A549 (cell line): ENCODE measurements at regions not wholly inside any gene's neighbourhood (a gene's known extent, or its start where the extent isn't known, plus 50 kb on each side); places are given as distances from the start of the nearest gene placed in this dataset.

Experiments used
- ATAC-seq, 2 experiments: fragments of 200-7000 bp in 1 of 2; fragments of >200 bp in 1 of 2; cut with Nextera tagmentation in 1 of 2; cut with Tn5 transposase in 1 of 2; 3 replicates each; pipeline versions ENCODE4 v1.8.0 to v1.9.1; 2018 to 2020; ENCODE audit warnings: mild to moderate bottlenecking in 1 of 2, moderate library complexity in 1 of 2
- CTCF ChIA-PET: fragments of 300-600 bp; sonication (Branson Sonifier 250); formaldehyde crosslinking; extraction: SDS; loops from one replicate; lab custom pipeline; 2021; ENCODE audit warnings: antibody characterized with exemption, inconsistent platforms; lab: Yijun Ruan, JAX
- POLR2A ChIA-PET: fragments of 350-600 bp; formaldehyde crosslinking; extraction: SDS; loops from one replicate; lab custom pipeline; 2021; ENCODE audit warnings: antibody characterized with exemption, inconsistent platforms; lab: Yijun Ruan, JAX
- DNase-seq, 2 experiments: peaks; one replicate each; pipeline versions ENCODE4 v3.0.0 to v3.0.0-alpha.2; 2011 to 2016; ENCODE audit warnings: low read depth in 1 of 2, low spot score in 1 of 2
- FAIRE-seq: peaks from 2 replicates; lab custom pipeline; 2011; peaks lifted over from hg19 to GRCh38; lab: Jason Lieb, UNC
- H3K27ac ChIP-seq, 2 experiments: fragments of >200 bp; sonication (Bioruptor Twin); formaldehyde crosslinking; 3 replicates each; pipeline ENCODE4 v1.5.1; 2016 to 2017
- H3K4me1 ChIP-seq: fragments of >200 bp; sonication (Bioruptor Twin); formaldehyde crosslinking; 3 replicates; pipeline ENCODE4 v1.6.1; 2016
- H3K4me2 ChIP-seq: fragments of >200 bp; sonication (Bioruptor Twin); formaldehyde crosslinking; 3 replicates; pipeline ENCODE4 v1.6.1; 2016
- H3K4me3 ChIP-seq: fragments of >200 bp; sonication (Bioruptor Twin); formaldehyde crosslinking; 3 replicates; pipeline ENCODE4 v1.5.1; 2016
- H3K9me3 ChIP-seq: fragments of >200 bp; sonication (Bioruptor Twin); formaldehyde crosslinking; 3 replicates; pipeline ENCODE4 v1.6.1; 2016
- CBX2 ChIP-seq: fragments of 200-600 bp; sonication (generic); IDR thresholded peaks from 2 replicates; pipeline ENCODE4 v1.6.1; 2016; ENCODE audit warnings: low read depth, mild to moderate bottlenecking, borderline replicate concordance
- CBX8 ChIP-seq: fragments of 200-600 bp; sonication (generic); IDR thresholded peaks from 2 replicates; pipeline ENCODE4 v1.6.1; 2016
- EHMT2 ChIP-seq: fragments of 200-600 bp; sonication (generic); IDR thresholded peaks from 2 replicates; pipeline ENCODE4 v1.6.1; 2016; ENCODE audit warnings: antibody characterized with exemption, low read depth, mild to moderate bottlenecking, moderate library complexity
- ESRRA ChIP-seq: fragments of 150-350 bp; IDR thresholded peaks from 2 replicates; pipeline ENCODE4 v1.6.1; 2014; ENCODE audit warnings: mild to moderate bottlenecking, low read length, borderline replicate concordance
- HDAC2 ChIP-seq: fragments of 200-600 bp; sonication (generic); IDR thresholded peaks from 2 replicates; pipeline ENCODE4 v1.6.1; 2016
- HOXA7 ChIP-seq: fragments of 250-450 bp; sonication (Bioruptor Pico); IDR thresholded peaks from 2 replicates; pipeline ENCODE4 v1.5.0; 2020; ENCODE audit warnings: mild to moderate bottlenecking, moderate library complexity
- HOXB5 ChIP-seq: fragments of 250-450 bp; sonication (Bioruptor Pico); IDR thresholded peaks from 2 replicates; pipeline ENCODE4 v1.5.0; 2020; ENCODE audit warnings: mild to moderate bottlenecking, moderate library complexity
- JUN ChIP-seq, 2 experiments: fragments of >200 bp; sonication (Bioruptor Twin); formaldehyde crosslinking; IDR thresholded peaks; 2 replicates in 1 of 2; 3 replicates in 1 of 2; pipeline ENCODE4 v1.6.1; 2016 to 2017
- KDM1A ChIP-seq: fragments of 200-600 bp; sonication (generic); IDR thresholded peaks from 2 replicates; pipeline ENCODE4 v1.6.1; 2016; ENCODE audit warnings: low read depth, mild to moderate bottlenecking
- KDM5A ChIP-seq: fragments of 200-600 bp; sonication (generic); IDR thresholded peaks from 2 replicates; pipeline ENCODE4 v1.6.1; 2016; ENCODE audit warnings: antibody characterized with exemption, mild to moderate bottlenecking
- MAFK ChIP-seq: fragments of 450-650 bp; IDR thresholded peaks from 2 replicates; pipeline ENCODE4 v1.6.1; 2014; ENCODE audit not compliant: partially characterized antibody
- NFE2L2 ChIP-seq: fragments of 150-350 bp; conservative IDR thresholded peaks from 2 replicates; pipeline ENCODE4 v1.6.1; 2014; ENCODE audit warnings: low read length
- PHF8 ChIP-seq: fragments of 200-600 bp; sonication (generic); IDR thresholded peaks from 2 replicates; pipeline ENCODE4 v1.6.1; 2016; ENCODE audit warnings: low read depth, mild to moderate bottlenecking, antibody characterized with exemption, moderate library complexity, borderline replicate concordance
- POLR2AphosphoS2 ChIP-seq: conservative IDR thresholded peaks from 2 replicates; pipeline ENCODE4 v1.6.1; 2012; ENCODE audit warnings: low read length, improper control_type of control experiment, inconsistent platforms
- RARB ChIP-seq: fragments of 250-450 bp; sonication (Bioruptor Pico); IDR thresholded peaks from 2 replicates; pipeline ENCODE4 v1.8.0; 2021; ENCODE audit warnings: mild to moderate bottlenecking, moderate library complexity
- RNF2 ChIP-seq: fragments of 200-600 bp; sonication (generic); IDR thresholded peaks from 2 replicates; pipeline ENCODE4 v1.6.1; 2016; ENCODE audit warnings: low read depth, mild to moderate bottlenecking, antibody characterized with exemption, moderate library complexity, borderline replicate concordance
- TP53 ChIP-seq: fragments of 250-450 bp; sonication (Bioruptor Pico); IDR thresholded peaks from 2 replicates; pipeline ENCODE4 v1.5.0; 2021; ENCODE audit warnings: mild to moderate bottlenecking, moderate library complexity
- ZFP36 ChIP-seq: fragments of 450-650 bp; IDR thresholded peaks from 2 replicates; pipeline ENCODE4 v1.6.1; 2014; ENCODE audit warnings: borderline replicate concordance; ENCODE audit not compliant: partially characterized antibody
- WGBS: methylation state at CpG from one replicate; pipeline ENCODE4 v1.1.6; 2017; ENCODE audit errors: missing lambda C conversion rate; 5-methylcytosine and 5-hydroxymethylcytosine counted together
- TF ChIP-seq, protein P1 (sequence below): fragments of >200 bp; sonication (Bioruptor Twin); formaldehyde crosslinking; IDR thresholded peaks from 2 replicates; pipeline ENCODE4 v1.6.1; 2016
- TF ChIP-seq, protein P2 (sequence below): IDR thresholded peaks from 2 replicates; pipeline ENCODE4 v1.6.1; 2012
- TF ChIP-seq, protein P3 (sequence below): fragments of >200 bp; sonication (Bioruptor Twin); formaldehyde crosslinking; IDR thresholded peaks from 3 replicates; pipeline ENCODE4 v1.5.1; 2016

DNA sequence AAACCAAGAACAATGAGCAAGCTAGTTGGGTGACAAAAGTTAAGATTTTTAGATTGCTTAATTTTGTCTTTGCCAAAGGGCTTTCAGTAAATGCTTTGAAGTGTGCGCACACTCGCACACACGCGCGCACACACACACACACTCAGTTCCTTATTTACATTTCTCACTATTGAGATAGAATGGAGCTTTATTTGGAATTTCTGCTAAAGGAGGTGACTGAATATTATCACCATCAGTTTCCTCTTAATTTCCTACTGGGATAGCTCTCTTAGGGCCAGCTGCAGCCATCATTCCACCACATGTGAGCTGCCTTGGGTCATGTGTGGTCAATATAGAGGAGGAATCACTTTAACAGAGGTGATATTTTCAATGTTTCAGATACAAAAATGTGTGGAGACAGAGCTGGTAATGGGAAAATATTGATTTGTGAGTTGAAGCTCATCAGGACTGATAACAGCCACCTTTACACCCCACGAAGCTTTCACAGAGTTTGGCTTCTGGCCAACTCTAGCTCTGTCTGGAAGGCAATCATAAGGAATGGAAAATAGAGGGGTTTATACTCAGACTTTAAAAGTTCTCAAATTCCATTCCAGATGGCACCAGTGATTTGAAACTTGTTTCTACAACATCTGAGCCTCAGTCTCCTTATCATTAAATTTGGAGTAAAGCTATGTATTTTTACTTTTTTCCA, 99.9 kb downstream of the MACIR start:
- FAIRE-seq (no peak), DNase-seq (no peak), ATAC-seq (no peak)
- Histone ChIP-seq H3K4me3 (no peak overlapping the region), H3K9me3 (no peaks in the 10 kb centered on the region), H3K27ac (no peak overlapping the region), H3K4me1 (no peaks in the 10 kb centered on the region), H3K4me2 (no peak overlapping the region)
- 83% methylated on average over 6 of the region's 6 CpGs for WGBS
- TF ChIP-seq TP53 (no peak), RNF2 (no peak)
- ChIA-PET CTCF (no interaction called here), POLR2A (no interaction called here)

- DNase-seq (no peak), FAIRE-seq (no peak), ATAC-seq (no peak)
- TF ChIP-seq PHF8: no peak
- no peak for TF ChIP-seq MAFK
- TF ChIP-seq, protein P1, sequence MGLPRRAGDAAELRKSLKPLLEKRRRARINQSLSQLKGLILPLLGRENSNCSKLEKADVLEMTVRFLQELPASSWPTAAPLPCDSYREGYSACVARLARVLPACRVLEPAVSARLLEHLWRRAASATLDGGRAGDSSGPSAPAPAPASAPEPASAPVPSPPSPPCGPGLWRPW: no peak
- TF ChIP-seq CBX2: no peak
- TF ChIP-seq EHMT2: no peak
- no peak for TF ChIP-seq ZFP36
- TF ChIP-seq ESRRA: no peak
- no peak for TF ChIP-seq JUN (IDR thresholded peaks at IDR 0.05)
- no peak for TF ChIP-seq POLR2AphosphoS2
- TF ChIP-seq HOXA7 (CRISPR knock-in tag): no peak
- TF ChIP-seq, protein P2, sequence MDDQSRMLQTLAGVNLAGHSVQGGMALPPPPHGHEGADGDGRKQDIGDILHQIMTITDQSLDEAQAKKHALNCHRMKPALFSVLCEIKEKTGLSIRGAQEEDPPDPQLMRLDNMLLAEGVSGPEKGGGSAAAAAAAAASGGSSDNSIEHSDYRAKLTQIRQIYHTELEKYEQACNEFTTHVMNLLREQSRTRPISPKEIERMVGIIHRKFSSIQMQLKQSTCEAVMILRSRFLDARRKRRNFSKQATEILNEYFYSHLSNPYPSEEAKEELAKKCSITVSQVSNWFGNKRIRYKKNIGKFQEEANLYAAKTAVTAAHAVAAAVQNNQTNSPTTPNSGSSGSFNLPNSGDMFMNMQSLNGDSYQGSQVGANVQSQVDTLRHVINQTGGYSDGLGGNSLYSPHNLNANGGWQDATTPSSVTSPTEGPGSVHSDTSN: no peak
- no peak for TF ChIP-seq RARB (CRISPR knock-in tag)
- no peak for TF ChIP-seq RNF2
- TF ChIP-seq HOXB5: no peak
- no peak for TF ChIP-seq CBX8
- TF ChIP-seq KDM5A: no peak
- no peak for TF ChIP-seq KDM1A
- no peak for TF ChIP-seq HDAC2
- TF ChIP-seq, protein P3, sequence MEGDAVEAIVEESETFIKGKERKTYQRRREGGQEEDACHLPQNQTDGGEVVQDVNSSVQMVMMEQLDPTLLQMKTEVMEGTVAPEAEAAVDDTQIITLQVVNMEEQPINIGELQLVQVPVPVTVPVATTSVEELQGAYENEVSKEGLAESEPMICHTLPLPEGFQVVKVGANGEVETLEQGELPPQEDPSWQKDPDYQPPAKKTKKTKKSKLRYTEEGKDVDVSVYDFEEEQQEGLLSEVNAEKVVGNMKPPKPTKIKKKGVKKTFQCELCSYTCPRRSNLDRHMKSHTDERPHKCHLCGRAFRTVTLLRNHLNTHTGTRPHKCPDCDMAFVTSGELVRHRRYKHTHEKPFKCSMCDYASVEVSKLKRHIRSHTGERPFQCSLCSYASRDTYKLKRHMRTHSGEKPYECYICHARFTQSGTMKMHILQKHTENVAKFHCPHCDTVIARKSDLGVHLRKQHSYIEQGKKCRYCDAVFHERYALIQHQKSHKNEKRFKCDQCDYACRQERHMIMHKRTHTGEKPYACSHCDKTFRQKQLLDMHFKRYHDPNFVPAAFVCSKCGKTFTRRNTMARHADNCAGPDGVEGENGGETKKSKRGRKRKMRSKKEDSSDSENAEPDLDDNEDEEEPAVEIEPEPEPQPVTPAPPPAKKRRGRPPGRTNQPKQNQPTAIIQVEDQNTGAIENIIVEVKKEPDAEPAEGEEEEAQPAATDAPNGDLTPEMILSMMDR: no peak
- TF ChIP-seq NFE2L2: no peak
- Histone ChIP-seq H3K27ac (no peak overlapping the region), H3K4me1 (no peaks in the 10 kb centered on the region), H3K4me3 (no peak overlapping the region), H3K9me3 (no peaks in the 10 kb centered on the region), H3K4me2 (no peak overlapping the region)
- ChIA-PET CTCF (no interaction called here), POLR2A (no interaction called here)
- WGBS: 47% methylated on average over 3 of the region's 3 CpGs
Observed at GRCh38 chr5:103357636-103358035, 99.1 kb downstream of the MACIR start.
